PC-9 (cell line): ENCODE measurements at regions not wholly inside any gene's neighbourhood (a gene's known extent, or its start where the extent isn't known, plus 50 kb on each side); places are given as distances from the start of the nearest gene placed in this dataset.

Experiments used
- BruUV-seq: library from RNA; stranded (reverse); fragments of 400-500 nt; replicated peaks from 2 replicates; lab custom pipeline; 2021; lab: Mats Ljungman, UMichigan
- CTCF ChIA-PET: fragments of 300-600 bp; sonication (Branson Sonifier 250); formaldehyde crosslinking; loops from one replicate; lab custom pipeline; 2022; ENCODE audit warnings: antibody characterized with exemption; lab: Charles Lee
- POLR2A ChIA-PET: fragments of 300-600 bp; sonication (Branson Sonifier 250); formaldehyde crosslinking; loops from one replicate; lab custom pipeline; 2022; ENCODE audit warnings: antibody characterized with exemption; ENCODE audit not compliant: unreplicated experiment; lab: Charles Lee
- DNase-seq, 2 experiments: peaks; one replicate each; pipeline versions ENCODE4 v3.0.0 to v3.0.0-alpha.2; 2015 to 2022; ENCODE audit warnings: mixed read lengths in 1 of 2
- H2AFZ ChIP-seq: fragments of 200-600 bp; sonication (generic); 2 replicates; pipeline ENCODE4 v1.8.1; 2017; ENCODE audit warnings: antibody characterized with exemption
- H3F3A ChIP-seq: fragments of 200-600 bp; sonication (generic); 2 replicates; pipeline ENCODE4 v1.8.1; 2017; ENCODE audit warnings: antibody characterized with exemption, mild to moderate bottlenecking, low read depth; ENCODE audit not compliant: insufficient read depth
- H3K27ac ChIP-seq: fragments of 200-600 bp; sonication (generic); 2 replicates; pipeline ENCODE4 v1.6.1; 2016; ENCODE audit warnings: mixed run types
- H3K27me3 ChIP-seq: fragments of 200-600 bp; sonication (generic); 2 replicates; pipeline ENCODE4 v1.6.1; 2016; ENCODE audit warnings: low read depth, mixed run types; ENCODE audit not compliant: insufficient read depth
- H3K36me3 ChIP-seq: fragments of 200-600 bp; sonication (generic); 2 replicates; pipeline ENCODE4 v1.6.1; 2016; ENCODE audit warnings: low read depth, mixed run types
- H3K4me1 ChIP-seq: fragments of 200-600 bp; sonication (generic); replicated peaks from 2 replicates; pipeline ENCODE4 v1.6.1; 2016; ENCODE audit warnings: mixed run types; ENCODE audit not compliant: insufficient read depth
- H3K4me2 ChIP-seq: fragments of 200-600 bp; sonication (generic); 2 replicates; pipeline ENCODE4 v1.6.1; 2017; ENCODE audit warnings: mixed run types
- H3K4me3 ChIP-seq: fragments of 200-600 bp; sonication (generic); 2 replicates; pipeline ENCODE4 v1.6.1; 2016; ENCODE audit warnings: mixed run types
- H3K79me2 ChIP-seq: fragments of 200-600 bp; sonication (generic); 2 replicates; pipeline ENCODE4 v1.6.1; 2017; ENCODE audit warnings: low read depth, mixed run types
- H3K9me2 ChIP-seq: fragments of 200-600 bp; sonication (generic); 2 replicates; pipeline ENCODE4 v1.8.1; 2017; ENCODE audit warnings: mild to moderate bottlenecking; ENCODE audit not compliant: insufficient read depth
- H3K9me3 ChIP-seq: fragments of 200-600 bp; sonication (generic); 2 replicates; pipeline ENCODE4 v1.8.1; 2016; ENCODE audit warnings: low read depth; ENCODE audit not compliant: insufficient read depth
- H4K20me1 ChIP-seq: fragments of 200-600 bp; sonication (generic); 2 replicates; pipeline ENCODE4 v1.8.1; 2017; ENCODE audit not compliant: insufficient read depth
- CTCF ChIP-seq: fragments of 200-600 bp; sonication (generic); conservative IDR thresholded peaks from 2 replicates; pipeline ENCODE4 v1.6.1; 2017; ENCODE audit warnings: mixed run types, antibody characterized with exemption, mild to moderate bottlenecking, moderate library complexity
- EZH2 ChIP-seq: fragments of 200-600 bp; sonication (generic); IDR thresholded peaks from 2 replicates; pipeline ENCODE4 v1.8.0; 2017; ENCODE audit warnings: antibody characterized with exemption, low read depth
- intact Hi-C: fragments of 100-400 bp; cut with micrococcal nuclease; formaldehyde crosslinking; loops from one replicate; pipeline ENCODE4 v1.10.0; 2022; ENCODE audit not compliant: unreplicated experiment

GRCh38 chr14:65251213-65251612 is 148.9 kb upstream of the MAX start:
- Histone ChIP-seq H3K27ac (peak overlapping the region; percentile 29), H3K9me3 (no peaks in the 10 kb centered on the region), H2AFZ (no peak overlapping the region), H3K79me2 (no peaks in the 10 kb centered on the region), H4K20me1 (no peaks in the 10 kb centered on the region), H3K9me2 (no peaks in the 10 kb centered on the region), H3K4me2 (peak overlapping the region; percentile 20; the same call in 1 of the 2 replicates), H3K4me1 (peaks cover 57% of the 10 kb centered on the region), H3K36me3 (no peaks in the 10 kb centered on the region), H3F3A (peaks cover 31% of the 10 kb centered on the region), H3K27me3 (no peaks in the 10 kb centered on the region), H3K4me3 (no peak overlapping the region)
- TF ChIP-seq EZH2 (no peak), CTCF (no peak)
- intact Hi-C loops = no loop called here
- POLR2A ChIA-PET = no interaction called here
- BruUV-seq = no TSS peak
- peak in 1 of 2 experiments; percentile 78 for DNase-seq
- CTCF ChIA-PET = no interaction called here

GRCh38 chr14:65252482-65253255 is 150.4 kb upstream of the MAX start:
- TF ChIP-seq CTCF (no peak), EZH2 (no peak)
- Histone ChIP-seq H4K20me1 (no peaks in the 10 kb centered on the region), H2AFZ (no peak overlapping the region), H3K9me2 (no peaks in the 10 kb centered on the region), H3K27ac (no peak overlapping the region), H3K9me3 (no peaks in the 10 kb centered on the region), H3K4me1 (peaks cover 71% of the 10 kb centered on the region), H3K4me3 (no peak overlapping the region), H3F3A (peaks cover 46% of the 10 kb centered on the region), H3K36me3 (no peaks in the 10 kb centered on the region), H3K4me2 (no peak overlapping the region), H3K79me2 (no peaks in the 10 kb centered on the region), H3K27me3 (no peaks in the 10 kb centered on the region)
- no peak for DNase-seq
- intact Hi-C loops = no loop called here
- no TSS peak for BruUV-seq
- CTCF ChIA-PET = no interaction called here
- POLR2A ChIA-PET = interaction anchor here (0.7 kb wide), 1 partner anchor 412 kb away, joined by 3 read pairs; no protein-coding TSS in a partner anchor

- H3K79me2 ChIP-seq = no peaks in the 10 kb centered on the region
- ChIA-PET CTCF (interaction anchor here (1.2 to 1.6 kb wide), 3 partner anchors 16 to 105 kb away, joined by 3 to 4 read pairs (median 3); no protein-coding TSS in a partner anchor), POLR2A (interaction anchor here (0.6 to 0.8 kb wide), 3 partner anchors 52 to 156 kb away, joined by 4 to 7 read pairs (median 6); no protein-coding TSS in a partner anchor)
- BruUV-seq = TSS peak; percentile 49
- H3K9me2 ChIP-seq = no peaks in the 10 kb centered on the region
- H3K27ac ChIP-seq = peak overlapping the region; percentile 98
- H3K9me3 ChIP-seq = peaks cover 5% of the 10 kb centered on the region; the same call in 1 of the 2 replicates
- peak overlapping the region; percentile 84 for H3K4me2 ChIP-seq
- H3K4me3 ChIP-seq = peak overlapping the region; percentile 47; the same call in 1 of the 2 replicates
- no peaks in the 10 kb centered on the region for H3K27me3 ChIP-seq
- DNase-seq = peak; percentile 70 to 92
- H4K20me1 ChIP-seq = no peaks in the 10 kb centered on the region
- peaks cover 91% of the 10 kb centered on the region for H3K4me1 ChIP-seq
- peak overlapping the region; percentile 55 for H2AFZ ChIP-seq
- no peak for TF ChIP-seq EZH2
- no peak for TF ChIP-seq CTCF
- intact Hi-C loops = loop anchor here (1.0 to 2.0 kb wide), 5 partner anchors 17 to 157 kb away; partner anchors contain the start of gene FUT8
- no peaks in the 10 kb centered on the region for H3K36me3 ChIP-seq
- H3F3A ChIP-seq = peaks cover 68% of the 10 kb centered on the region
Measured at GRCh38 chr14:65255029-65255545, 152.8 kb upstream of the MAX start.
